LNCaP clone FGC (cell line): ENCODE measurements at regions not wholly inside any gene's neighbourhood (a gene's known extent, or its start where the extent isn't known, plus 50 kb on each side); places are given as distances from the start of the nearest gene placed in this dataset.

Experiments
- DNase-seq: peaks from one replicate; pipeline ENCODE4 v3.0.0-alpha.2; 2011; ENCODE audit warnings: low read depth
- H3K4me3 ChIP-seq: 2 replicates; pipeline ENCODE4 v1.5.1; 2011; ENCODE audit warnings: mild to moderate bottlenecking, low read depth, low read length, control low read depth
- CTCF ChIP-seq: IDR thresholded peaks from 2 replicates; pipeline ENCODE4 v1.5.1; 2012; ENCODE audit warnings: mild to moderate bottlenecking; ENCODE audit not compliant: control insufficient read depth, insufficient read depth; ENCODE audit errors: extremely low read depth

GRCh38 chr6:48883116-48883515 lies 579.9 kb downstream of the MMUT start:
- no peak for TF ChIP-seq CTCF
- DNase-seq = no peak
- H3K4me3 ChIP-seq = no peak overlapping the region

- H3K4me3 ChIP-seq = no peak overlapping the region
- TF ChIP-seq CTCF = no peak
- no peak for DNase-seq
Observed at GRCh38 chr6:48881551-48881950, 581.5 kb downstream of the MMUT start.

GRCh38 chr6:48869595-48869994 lies 593.5 kb downstream of the MMUT start:
- no peak overlapping the region for H3K4me3 ChIP-seq
- DNase-seq = no peak
- no peak for TF ChIP-seq CTCF

- no peak overlapping the region for H3K4me3 ChIP-seq
- DNase-seq = no peak
- no peak for TF ChIP-seq CTCF
Observed at GRCh38 chr6:48866682-48867081, 596.4 kb downstream of the MMUT start.

- no peak overlapping the region for H3K4me3 ChIP-seq
- no peak for TF ChIP-seq CTCF
- no peak for DNase-seq
Observed at GRCh38 chr6:48860175-48860574, 602.9 kb downstream of the MMUT start.

- no peak overlapping the region for H3K4me3 ChIP-seq
- no peak for TF ChIP-seq CTCF
- DNase-seq = no peak
Observed at GRCh38 chr6:48859562-48860123, 603.4 kb downstream of the MMUT start.

- no peak for DNase-seq
- no peak overlapping the region for H3K4me3 ChIP-seq
- TF ChIP-seq CTCF = no peak
Observed at GRCh38 chr6:48845219-48845618, 617.8 kb downstream of the MMUT start.
